Small intestine (tissue), 7 donors: ENCODE measurements at regions not wholly inside any gene's neighbourhood (a gene's known extent, or its start where the extent isn't known, plus 50 kb on each side); places are given as distances from the start of the nearest gene placed in this dataset.

ENCODE experiments used
- DNase-seq, 2 donors: peaks; one replicate each; pipeline versions ENCODE4 v3.0.0 to v3.0.0-alpha.2; 2013
- FAIRE-seq: peaks from 2 replicates; lab custom pipeline; 2012; peaks lifted over from hg19 to GRCh38; lab: Jason Lieb, UNC
- H3K27ac ChIP-seq, 3 donors: one replicate each; pipeline ENCODE4 v1.5.1; 2013; ENCODE audit warnings: low read length in 2 of 3, mild to moderate bottlenecking in 2 of 3, control low read depth in 1 of 3, inconsistent platforms in 1 of 3, low read depth in 1 of 3, moderate library complexity in 1 of 3
- H3K27me3 ChIP-seq, 3 donors: one replicate each; pipeline ENCODE4 v1.6.1; 2013; ENCODE audit warnings: low read length in 3 of 3, inconsistent platforms in 1 of 3; ENCODE audit not compliant: control insufficient read depth in 3 of 3, insufficient read depth in 3 of 3
- H3K36me3 ChIP-seq, 3 donors: one replicate each; pipeline ENCODE4 v1.6.1; 2013; ENCODE audit warnings: low read length in 3 of 3, inconsistent platforms in 1 of 3, low read depth in 1 of 3, mild to moderate bottlenecking in 1 of 3, moderate library complexity in 1 of 3; ENCODE audit not compliant: control insufficient read depth in 3 of 3, insufficient read depth in 2 of 3
- H3K4me1 ChIP-seq, 3 donors: one replicate each; pipeline ENCODE4 v1.6.1; 2013; ENCODE audit warnings: low read length in 2 of 3, inconsistent platforms in 1 of 3, low read depth in 1 of 3, mild to moderate bottlenecking in 1 of 3, moderate library complexity in 1 of 3; ENCODE audit not compliant: control insufficient read depth in 3 of 3, insufficient read depth in 2 of 3
- H3K4me3 ChIP-seq, 3 donors: one replicate each; pipeline ENCODE4 v1.5.1; 2013; ENCODE audit warnings: low read length in 3 of 3, control low read depth in 1 of 3, inconsistent platforms in 1 of 3, low read depth in 1 of 3, mild to moderate bottlenecking in 1 of 3, moderate library complexity in 1 of 3
- H3K9me3 ChIP-seq, 2 donors: one replicate each; pipeline ENCODE4 v1.6.1; 2013; ENCODE audit warnings: low read depth in 1 of 2, low read length in 1 of 2; ENCODE audit not compliant: control insufficient read depth in 2 of 2, insufficient read depth in 1 of 2
- WGBS, 3 donors: extraction: QIAGEN DNeasy Blood & Tissue Kit; methylation state at CpG; one replicate each; pipeline ENCODE4 v1.1.7; 2013; 5-methylcytosine and 5-hydroxymethylcytosine counted together
- donor health status: healthy with polysubstance abuse.
- donor health status: control.
- donor health status: control.
- donor health status: Bipolar disorder and iron deficiency.
- donor health status: healthy.

- DNase-seq: no peak
- Histone ChIP-seq H3K4me3 (no peak overlapping the region), H3K4me1 (peaks cover 0 to 2% (median 0%) of the 10 kb centered on the region in 3 donors), H3K36me3 (no peaks in the 10 kb centered on the region), H3K27ac (no peak overlapping the region), H3K9me3 (no peaks in the 10 kb centered on the region), H3K27me3 (no peaks in the 10 kb centered on the region)
- no peak for FAIRE-seq
- 50 to 76% (median 55%) methylated on average over 6 of the region's 6 CpGs for WGBS, 3 donors
Measured at GRCh38 chr17:33514369-33514768, 221.3 kb upstream of the ASIC2 start.

- Histone ChIP-seq H3K4me1 (peaks cover 0 to 14% (median 0%) of the 10 kb centered on the region in 3 donors), H3K27me3 (no peaks in the 10 kb centered on the region), H3K27ac (no peak overlapping the region), H3K9me3 (no peaks in the 10 kb centered on the region), H3K4me3 (no peak overlapping the region), H3K36me3 (no peaks in the 10 kb centered on the region)
- DNase-seq (no peak), FAIRE-seq (no peak)
- 64 to 70% (median 66%) methylated on average over 7 of the region's 7 CpGs for WGBS, 3 donors
Measured at GRCh38 chr17:33515974-33516373, 222.9 kb upstream of the ASIC2 start.

GRCh38 chr17:33516645-33517044, 223.6 kb upstream of the ASIC2 start:
- 86 to 89% (median 87%) methylated on average over 5 of the region's 5 CpGs for WGBS, 3 donors

GRCh38 chr17:33517746-33518145, 224.7 kb upstream of the ASIC2 start:
- H3K27me3 ChIP-seq: no peaks in the 10 kb centered on the region
- DNase-seq (no peak), FAIRE-seq (no peak)
- H3K36me3 ChIP-seq: no peaks in the 10 kb centered on the region
- peaks cover 0 to 27% (median 0%) of the 10 kb centered on the region in 3 donors for H3K4me1 ChIP-seq
- WGBS, 3 donors: 49 to 65% (median 64%) methylated on average over 4 of the region's 5 CpGs
- H3K27ac ChIP-seq: no peak overlapping the region
- H3K4me3 ChIP-seq: no peak overlapping the region
- no peaks in the 10 kb centered on the region for H3K9me3 ChIP-seq

More at GRCh38 chr17:33516645-33517044, 223.6 kb upstream of the ASIC2 start:
- no peak overlapping the region for H3K27ac ChIP-seq
- H3K36me3 ChIP-seq: no peaks in the 10 kb centered on the region
- no peak overlapping the region for H3K4me3 ChIP-seq
- no peak for FAIRE-seq
- H3K4me1 ChIP-seq: peaks cover 0 to 21% (median 0%) of the 10 kb centered on the region in 3 donors
- no peaks in the 10 kb centered on the region for H3K9me3 ChIP-seq
- no peaks in the 10 kb centered on the region for H3K27me3 ChIP-seq
- DNase-seq: no peak

- peak in 1 of 2 donors; percentile 31 for DNase-seq
- H3K4me3 ChIP-seq: no peak overlapping the region
- H3K27ac ChIP-seq: peak overlapping the region in 1 of 3 donors; percentile 78
- H3K4me1 ChIP-seq: peaks cover 0 to 34% (median 0%) of the 10 kb centered on the region in 3 donors
- H3K36me3 ChIP-seq: no peaks in the 10 kb centered on the region
- no peaks in the 10 kb centered on the region for H3K9me3 ChIP-seq
- WGBS, 3 donors: 59 to 73% (median 66%) methylated on average over 4 of the region's 4 CpGs
- no peaks in the 10 kb centered on the region for H3K27me3 ChIP-seq
- no peak for FAIRE-seq
Measured at GRCh38 chr17:33519692-33520091, 226.6 kb upstream of the ASIC2 start.

GRCh38 chr17:33520426-33521330, 227.6 kb upstream of the ASIC2 start:
- WGBS, 3 donors: 40 to 51% (median 45%) methylated on average over 13 of the region's 13 CpGs
- Histone ChIP-seq H3K36me3 (no peaks in the 10 kb centered on the region), H3K27me3 (no peaks in the 10 kb centered on the region), H3K4me3 (no peak overlapping the region), H3K4me1 (peaks cover 0 to 38% (median 0%) of the 10 kb centered on the region in 3 donors), H3K9me3 (no peaks in the 10 kb centered on the region), H3K27ac (peak overlapping the region in 1 of 3 donors; percentile 78)
- FAIRE-seq: no peak
- DNase-seq: peak; percentile 27 to 78

- FAIRE-seq (no peak), DNase-seq (peak in 1 of 2 donors; percentile 49)
- Histone ChIP-seq H3K9me3 (peaks cover 0 to under 1% of the 10 kb centered on the region in 2 donors), H3K4me1 (peaks cover 0 to 38% (median 0%) of the 10 kb centered on the region in 3 donors), H3K4me3 (no peak overlapping the region), H3K27me3 (no peaks in the 10 kb centered on the region), H3K36me3 (no peaks in the 10 kb centered on the region), H3K27ac (no peak overlapping the region)
- 38 to 55% (median 53%) methylated on average over 5 of the region's 5 CpGs for WGBS, 3 donors
Measured at GRCh38 chr17:33521784-33522183, 228.7 kb upstream of the ASIC2 start.

GRCh38 chr17:33522623-33523022, 229.5 kb upstream of the ASIC2 start:
- no peak overlapping the region for H3K4me3 ChIP-seq
- no peaks in the 10 kb centered on the region for H3K36me3 ChIP-seq
- no peak overlapping the region for H3K27ac ChIP-seq
- H3K9me3 ChIP-seq: peaks cover 0 to 5% of the 10 kb centered on the region in 2 donors
- no peaks in the 10 kb centered on the region for H3K27me3 ChIP-seq
- DNase-seq (peak in 1 of 2 donors; percentile 19), FAIRE-seq (no peak)
- WGBS, 3 donors: 79 to 83% (median 80%) methylated on average over 8 of the region's 8 CpGs
- H3K4me1 ChIP-seq: peaks cover 0 to 38% (median 0%) of the 10 kb centered on the region in 3 donors
